B cell (primary cell): ENCODE measurements at regions not wholly inside any gene's neighbourhood (a gene's known extent, or its start where the extent isn't known, plus 50 kb on each side); places are given as distances from the start of the nearest gene placed in this dataset.
"Not testable (repeated sequence)": the region's sequence is repeated elsewhere in the genome, so short reads cannot be mapped to it uniquely, and the experiment has no call there.

Source experiments
- ATAC-seq: fragments of 200-7000 bp; cut with Tn5 transposase; one replicate; pipeline ENCODE4 v1.10.0; 2021; ENCODE audit warnings: low read depth, mild to moderate bottlenecking, moderate number of reproducible peaks, moderate library complexity
- CTCF ChIA-PET: fragments of 350-600 bp; sonication (Branson Sonifier 250); formaldehyde crosslinking; loops from one replicate; lab custom pipeline; 2021; ENCODE audit warnings: antibody characterized with exemption, inconsistent platforms; lab: Charles Lee
- POLR2A ChIA-PET: fragments of 350-600 bp; sonication (Branson Sonifier 250); formaldehyde crosslinking; loops from one replicate; lab custom pipeline; 2021; ENCODE audit warnings: antibody characterized with exemption; lab: Charles Lee
- DNase-seq: peaks from one replicate; pipeline ENCODE4 v3.0.0; 2013
- H2AFZ ChIP-seq: 2 replicates; pipeline ENCODE4 v1.6.1; 2012; ENCODE audit warnings: mild to moderate bottlenecking, low read depth, low read length; ENCODE audit not compliant: insufficient read depth, poor library complexity, severe bottlenecking
- H3K27ac ChIP-seq, 2 donors: 1 replicate in 1 of 2; 2 replicates in 1 of 2; pipeline ENCODE4 v1.5.1; 2012 to 2013; ENCODE audit warnings: low read length in 2 of 2, mild to moderate bottlenecking in 2 of 2, moderate library complexity in 1 of 2
- H3K27me3 ChIP-seq, 4 experiments: fragments of 200-600 bp in 1 of 4; sonication (generic) in 1 of 4; replicated peaks in 1 of 4; 1 replicate in 2 of 4; 2 replicates in 2 of 4; pipeline versions ENCODE4 v1.6.1 to v1.7.0; 2013 to 2016; ENCODE audit warnings: low read length in 3 of 4, mild to moderate bottlenecking in 2 of 4, mixed read lengths in 1 of 4, moderate library complexity in 1 of 4; ENCODE audit not compliant: insufficient read depth in 4 of 4, control insufficient read depth in 3 of 4; ENCODE audit errors: control extremely low read depth in 1 of 4
- H3K36me3 ChIP-seq, 2 experiments: replicated peaks in 1 of 2; 1 replicate in 1 of 2; 2 replicates in 1 of 2; pipeline versions ENCODE4 v1.6.1 to v1.7.1; 2013; ENCODE audit warnings: low read length in 1 of 2; ENCODE audit not compliant: insufficient read depth in 2 of 2, control insufficient read depth in 1 of 2; ENCODE audit errors: control extremely low read depth in 1 of 2, extremely low read depth in 1 of 2
- H3K4me1 ChIP-seq, 2 donors: fragments of 200-600 bp in 1 of 2; sonication (generic) in 1 of 2; 1 replicate in 1 of 2; 2 replicates in 1 of 2; pipeline versions ENCODE4 v1.5.1 to v1.6.1; 2013 to 2017; ENCODE audit warnings: low read length in 2 of 2; ENCODE audit not compliant: control insufficient read depth in 2 of 2, insufficient read depth in 2 of 2
- H3K4me2 ChIP-seq: replicated peaks from 2 replicates; pipeline ENCODE3; 2012; ENCODE audit warnings: mild to moderate bottlenecking, low read depth, low read length; ENCODE audit not compliant: poor library complexity, severe bottlenecking
- H3K4me3 ChIP-seq, 5 experiments: fragments of 200-600 bp in 1 of 5; sonication (generic) in 1 of 5; 1 replicate in 3 of 5; 2 replicates in 2 of 5; pipeline versions ENCODE4 v1.5.1 to v1.7.0; 2011 to 2016; ENCODE audit warnings: low read length in 4 of 5, mild to moderate bottlenecking in 4 of 5, low read depth in 2 of 5, control low read depth in 1 of 5, moderate library complexity in 1 of 5; ENCODE audit not compliant: insufficient read depth in 1 of 5; ENCODE audit errors: control extremely low read depth in 1 of 5, extremely low read depth in 1 of 5
- H3K79me2 ChIP-seq: fragments of 200-600 bp; sonication (generic); one replicate; pipeline ENCODE4 v1.6.0; 2016; ENCODE audit warnings: low read length; ENCODE audit not compliant: control insufficient read depth, insufficient read depth
- H3K9ac ChIP-seq: fragments of 200-600 bp; sonication (generic); 2 replicates; pipeline ENCODE4 v1.6.1; 2017; ENCODE audit warnings: mild to moderate bottlenecking, low read length, moderate library complexity
- H3K9me3 ChIP-seq, 3 donors: one replicate each; pipeline versions ENCODE4 v1.6.1 to v1.7.1; 2013; ENCODE audit warnings: low read length in 2 of 3; ENCODE audit not compliant: control insufficient read depth in 2 of 3, insufficient read depth in 1 of 3; ENCODE audit errors: control extremely low read depth in 1 of 3
- H4K20me1 ChIP-seq: 2 replicates; pipeline ENCODE4 v1.6.0; 2012; ENCODE audit warnings: mild to moderate bottlenecking, low read length; ENCODE audit not compliant: insufficient read depth, control insufficient read depth, poor library complexity, severe bottlenecking
- H3K27ac Mint-ChIP-seq: one replicate; pipeline ENCODE4 v1.8.0; 2021; ENCODE audit warnings: mixed read lengths
- H3K27me3 Mint-ChIP-seq: one replicate; pipeline ENCODE4 v1.8.0; 2021; ENCODE audit warnings: mixed read lengths
- H3K4me1 Mint-ChIP-seq: one replicate; pipeline ENCODE4 v1.8.0; 2021; ENCODE audit warnings: mixed read lengths
- H3K4me3 Mint-ChIP-seq: one replicate; pipeline ENCODE4 v1.8.0; 2021; ENCODE audit warnings: mixed read lengths
- H3K9me3 Mint-ChIP-seq: one replicate; pipeline ENCODE4 v1.8.0; 2022; ENCODE audit warnings: mixed read lengths; ENCODE audit not compliant: insufficient read depth
- CTCF ChIP-seq: fragments of 200-600 bp; IDR thresholded peaks from one replicate; pipeline ENCODE4 v1.8.0; 2022; ENCODE audit warnings: antibody characterized with exemption, mild to moderate bottlenecking
- EZH2 ChIP-seq: IDR thresholded peaks from 2 replicates; pipeline ENCODE4 v1.6.1; 2012; ENCODE audit warnings: borderline replicate concordance, low read depth, mild to moderate bottlenecking, moderate library complexity, low read length; ENCODE audit not compliant: insufficient read depth, poor library complexity, severe bottlenecking
- WGBS: methylation state at CpG from one replicate; pipeline ENCODE4 v1.1.5; 2013; ENCODE audit warnings: missing lambda C conversion rate; ENCODE audit not compliant: insufficient coverage; 5-methylcytosine and 5-hydroxymethylcytosine counted together
- intact Hi-C: fragments of 100-400 bp; cut with micrococcal nuclease; formaldehyde crosslinking; loops from one replicate; pipeline ENCODE4 v1.10.0; 2022

- Histone ChIP-seq H3K9ac (no peak overlapping the region), H3K4me2 (no peak overlapping the region), H3K36me3 (no peaks in the 10 kb centered on the region), H3K4me3 (no peak overlapping the region), H3K4me1 (no peaks in the 10 kb centered on the region), H3K79me2 (no peaks in the 10 kb centered on the region), H3K9me3 (no peaks in the 10 kb centered on the region), H4K20me1 (no peaks in the 10 kb centered on the region), H3K27ac (no peak overlapping the region), H2AFZ (no peak overlapping the region), H3K27me3 (no peaks in the 10 kb centered on the region)
- WGBS = no CpG with 5 or more reads among the region's 2 CpGs
- POLR2A ChIA-PET = no interaction called here
- Mint-ChIP-seq H3K27me3 (no peaks in the 10 kb centered on the region), H3K4me1 (no peaks in the 10 kb centered on the region), H3K4me3 (no peak overlapping the region), H3K9me3 (no peaks in the 10 kb centered on the region), H3K27ac (no peak overlapping the region)
- TF ChIP-seq EZH2 = no peak
- no peak for TF ChIP-seq CTCF
- intact Hi-C loops = no loop called here
- no peak for DNase-seq
- no peak for ATAC-seq
- CTCF ChIA-PET = no interaction called here
Measured at GRCh38 chrX:77118686-77119085, 328.5 kb upstream of the FGF16 start.

GRCh38 chrX:77119706-77120105 is 327.5 kb upstream of the FGF16 start:
- TF ChIP-seq CTCF (no peak), EZH2 (no peak)
- POLR2A ChIA-PET = no interaction called here
- intact Hi-C loops = no loop called here
- Mint-ChIP-seq H3K4me1 (no peaks in the 10 kb centered on the region), H3K9me3 (no peaks in the 10 kb centered on the region), H3K27ac (no peak overlapping the region), H3K4me3 (no peak overlapping the region), H3K27me3 (no peaks in the 10 kb centered on the region)
- Histone ChIP-seq H3K27me3 (no peaks in the 10 kb centered on the region), H3K4me2 (no peak overlapping the region), H2AFZ (no peak overlapping the region), H3K79me2 (no peaks in the 10 kb centered on the region), H3K36me3 (no peaks in the 10 kb centered on the region), H3K9ac (no peak overlapping the region), H3K9me3 (no peaks in the 10 kb centered on the region), H4K20me1 (no peaks in the 10 kb centered on the region), H3K4me1 (no peaks in the 10 kb centered on the region), H3K4me3 (no peak overlapping the region), H3K27ac (no peak overlapping the region)
- DNase-seq (no peak), ATAC-seq (no peak)
- WGBS = no CpG with 5 or more reads among the region's 1 CpG
- CTCF ChIA-PET = no interaction called here

- H3K4me2 ChIP-seq, H3K4me1 ChIP-seq, H3K27ac Mint-ChIP-seq, H3K4me3 Mint-ChIP-seq, H3K9me3 Mint-ChIP-seq, ATAC-seq, CTCF ChIA-PET, H2AFZ ChIP-seq, H3K27ac ChIP-seq, H3K27me3 ChIP-seq, POLR2A ChIA-PET, H3K4me3 ChIP-seq, H3K79me2 ChIP-seq, H3K9me3 ChIP-seq, H4K20me1 ChIP-seq, intact Hi-C loops, DNase-seq, H3K27me3 Mint-ChIP-seq, H3K36me3 ChIP-seq, H3K9ac ChIP-seq, H3K4me1 Mint-ChIP-seq: not testable (repeated sequence)
- no CpG with 5 or more reads among the region's 5 CpGs for WGBS
Measured at GRCh38 chrX:77123917-77124316, 323.3 kb upstream of the FGF16 start.
